HEK293 (cell line): ENCODE measurements at regions not wholly inside any gene's neighbourhood (a gene's known extent, or its start where the extent isn't known, plus 50 kb on each side); places are given as distances from the start of the nearest gene placed in this dataset.

Source experiments
- CTCF ChIA-PET: fragments of 350-600 bp; formaldehyde crosslinking; extraction: SDS; loops from one replicate; lab custom pipeline; 2021; ENCODE audit warnings: antibody characterized with exemption; lab: Yijun Ruan, JAX
- POLR2A ChIA-PET: fragments of 300-600 bp; formaldehyde crosslinking; extraction: SDS; loops from one replicate; lab custom pipeline; 2020; ENCODE audit warnings: antibody characterized with exemption, inconsistent platforms; lab: Yijun Ruan, JAX
- H3K27ac ChIP-seq: fragments of 200-500 bp; sonication (Bioruptor generic); 2 replicates; pipeline ENCODE4 v1.5.1; 2014; ENCODE audit warnings: low read depth, low read length, control low read depth, inconsistent platforms; ENCODE audit errors: extremely low read depth
- H3K36me3 ChIP-seq, 2 experiments: fragments of 200-500 bp in 1 of 2; sonication (Bioruptor generic) in 1 of 2; 1 replicate in 1 of 2; 2 replicates in 1 of 2; pipeline ENCODE4 v1.5.1; 2014 to 2017; ENCODE audit warnings: inconsistent platforms in 2 of 2, low read length in 2 of 2; ENCODE audit not compliant: control insufficient read depth in 2 of 2, insufficient read depth in 1 of 2
- H3K4me1 ChIP-seq: fragments of 200-500 bp; sonication (Bioruptor generic); 2 replicates; pipeline ENCODE4 v1.5.1; 2014; ENCODE audit warnings: mild to moderate bottlenecking, low read length, inconsistent platforms; ENCODE audit not compliant: control insufficient read depth, insufficient read depth
- H3K4me3 ChIP-seq: 2 replicates; pipeline ENCODE4 v1.5.1; 2011; ENCODE audit warnings: low read depth, mild to moderate bottlenecking, control low read depth, low read length, moderate library complexity
- H3K9me3 ChIP-seq: fragments of 200-500 bp; sonication (Bioruptor generic); 2 replicates; pipeline ENCODE4 v1.5.1; 2014; ENCODE audit warnings: low read depth, low read length, inconsistent platforms; ENCODE audit not compliant: control insufficient read depth, insufficient read depth
- KLF8 ChIP-seq: fragments of 450-650 bp; formaldehyde crosslinking; IDR thresholded peaks from 2 replicates; pipeline ENCODE4 v1.5.1; 2016; ENCODE audit warnings: missing biosample characterization, missing genetic modification characterization
- MEIS1 ChIP-seq: sonication (generic); formaldehyde crosslinking; IDR thresholded peaks from 2 replicates; pipeline ENCODE4 v1.8.1; 2022; ENCODE audit warnings: missing genetic modification reagents, mild to moderate bottlenecking, borderline replicate concordance
- SALL2 ChIP-seq: fragments of 450-650 bp; formaldehyde crosslinking; IDR thresholded peaks from 2 replicates; pipeline ENCODE4 v1.5.0; 2017; ENCODE audit warnings: missing biosample characterization, mild to moderate bottlenecking, missing genetic modification characterization, borderline replicate concordance
- YY2 ChIP-seq: fragments of 450-650 bp; formaldehyde crosslinking; IDR thresholded peaks from 2 replicates; pipeline ENCODE4 v1.5.1; 2016; ENCODE audit warnings: missing biosample characterization, missing genetic modification characterization
- ZFP41 ChIP-seq: fragments of 450-650 bp; formaldehyde crosslinking; IDR thresholded peaks from 2 replicates; pipeline ENCODE4 v1.5.1; 2016; ENCODE audit warnings: missing biosample characterization, missing genetic modification characterization, borderline replicate concordance
- ZNF138 ChIP-seq: fragments of 450-650 bp; formaldehyde crosslinking; IDR thresholded peaks from 2 replicates; pipeline ENCODE4 v1.5.1; 2016; ENCODE audit warnings: missing biosample characterization, missing genetic modification characterization, borderline replicate concordance
- ZNF157 ChIP-seq: fragments of 450-650 bp; formaldehyde crosslinking; IDR thresholded peaks from 2 replicates; pipeline ENCODE4 v1.5.1; 2016; ENCODE audit warnings: missing biosample characterization, missing genetic modification characterization
- ZNF175 ChIP-seq: fragments of 450-650 bp; formaldehyde crosslinking; IDR thresholded peaks from 2 replicates; pipeline ENCODE4 v1.5.1; 2016; ENCODE audit warnings: missing biosample characterization, missing genetic modification characterization
- ZNF248 ChIP-seq: fragments of 450-650 bp; formaldehyde crosslinking; IDR thresholded peaks from 2 replicates; pipeline ENCODE4 v1.5.1; 2017; ENCODE audit warnings: missing biosample characterization, missing genetic modification characterization
- ZNF280D ChIP-seq: fragments of 450-650 bp; formaldehyde crosslinking; IDR thresholded peaks from 2 replicates; pipeline ENCODE4 v1.5.1; 2016; ENCODE audit warnings: missing biosample characterization, missing genetic modification characterization
- ZNF449 ChIP-seq: fragments of 450-650 bp; formaldehyde crosslinking; IDR thresholded peaks from 2 replicates; pipeline ENCODE4 v1.5.1; 2017; ENCODE audit warnings: missing biosample characterization, mild to moderate bottlenecking, missing genetic modification characterization, moderate library complexity
- ZNF530 ChIP-seq: fragments of 450-650 bp; formaldehyde crosslinking; IDR thresholded peaks from 2 replicates; pipeline ENCODE4 v1.5.1; 2016; ENCODE audit warnings: low read depth, missing biosample characterization, missing genetic modification characterization
- ZNF624 ChIP-seq: fragments of 450-650 bp; formaldehyde crosslinking; IDR thresholded peaks from 2 replicates; pipeline ENCODE4 v1.5.1; 2017; ENCODE audit warnings: missing biosample characterization, missing genetic modification characterization
- ZNF639 ChIP-seq: fragments of 450-650 bp; formaldehyde crosslinking; IDR thresholded peaks from 2 replicates; pipeline ENCODE4 v1.5.1; 2016; ENCODE audit warnings: missing biosample characterization, missing genetic modification characterization
- ZNF654 ChIP-seq: fragments of 450-650 bp; formaldehyde crosslinking; IDR thresholded peaks from 2 replicates; pipeline ENCODE4 v1.5.1; 2016; ENCODE audit warnings: low read depth, missing biosample characterization, missing genetic modification characterization
- ZNF677 ChIP-seq: fragments of 450-650 bp; IDR thresholded peaks from 2 replicates; pipeline ENCODE4 v1.5.0; 2018; ENCODE audit warnings: missing biosample characterization, mild to moderate bottlenecking, missing genetic modification characterization, moderate library complexity
- ZNF76 ChIP-seq: fragments of 450-650 bp; formaldehyde crosslinking; IDR thresholded peaks from 2 replicates; pipeline ENCODE4; 2016; ENCODE audit warnings: low read depth, missing biosample characterization, missing genetic modification characterization, borderline replicate concordance
- ZNF777 ChIP-seq: fragments of 450-650 bp; formaldehyde crosslinking; IDR thresholded peaks from 2 replicates; pipeline ENCODE4 v1.5.1; 2017; ENCODE audit warnings: missing biosample characterization, missing genetic modification characterization, borderline replicate concordance
- ZNF792 ChIP-seq: fragments of 450-650 bp; formaldehyde crosslinking; IDR thresholded peaks from 2 replicates; pipeline ENCODE4 v1.5.1; 2016; ENCODE audit warnings: missing biosample characterization, missing genetic modification characterization
- ZSCAN30 ChIP-seq: fragments of 450-650 bp; IDR thresholded peaks from 2 replicates; pipeline ENCODE4 v1.5.1; 2018; ENCODE audit warnings: missing biosample characterization, mild to moderate bottlenecking, missing genetic modification characterization, moderate library complexity
- TF ChIP-seq, protein P1 (sequence below): fragments of 450-650 bp; formaldehyde crosslinking; IDR thresholded peaks from 2 replicates; pipeline ENCODE4 v1.5.1; 2016; ENCODE audit warnings: missing biosample characterization, missing genetic modification characterization, low read depth
- TF ChIP-seq, protein P2 (sequence below): fragments of 450-650 bp; formaldehyde crosslinking; IDR thresholded peaks from 2 replicates; pipeline ENCODE4 v1.5.1; 2017; ENCODE audit warnings: missing biosample characterization, missing genetic modification characterization
- TF ChIP-seq, protein P3 (sequence below): fragments of 450-650 bp; formaldehyde crosslinking; IDR thresholded peaks from 2 replicates; pipeline ENCODE4 v1.5.1; 2016; ENCODE audit warnings: missing biosample characterization, missing genetic modification characterization

DNA sequence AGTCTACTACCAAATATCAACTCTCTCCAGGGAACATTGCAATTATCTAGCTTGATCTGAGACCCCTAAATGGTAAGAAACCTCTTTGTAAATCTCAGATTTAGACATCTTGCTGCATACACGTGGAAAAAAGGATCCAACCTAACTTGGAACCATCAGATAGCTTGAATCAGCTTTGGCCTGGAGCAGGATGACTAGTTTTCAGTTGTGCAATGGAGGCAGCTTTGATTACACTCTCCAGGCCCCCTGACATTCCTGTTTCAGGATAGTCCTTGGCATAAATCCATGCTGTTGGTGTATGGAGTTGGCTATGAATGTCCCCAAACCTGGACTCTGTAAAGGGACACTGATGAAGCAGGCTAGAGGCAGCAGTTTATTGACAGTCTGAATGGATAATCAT lies 1061.9 kb upstream of the TENM3 start:
- H3K36me3 ChIP-seq = no peaks in the 10 kb centered on the region
- ChIA-PET POLR2A (no interaction called here), CTCF (no interaction called here)
- no peak overlapping the region for H3K27ac ChIP-seq
- H3K4me1 ChIP-seq = no peaks in the 10 kb centered on the region
- no peak overlapping the region for H3K4me3 ChIP-seq
- TF ChIP-seq, protein P1, sequence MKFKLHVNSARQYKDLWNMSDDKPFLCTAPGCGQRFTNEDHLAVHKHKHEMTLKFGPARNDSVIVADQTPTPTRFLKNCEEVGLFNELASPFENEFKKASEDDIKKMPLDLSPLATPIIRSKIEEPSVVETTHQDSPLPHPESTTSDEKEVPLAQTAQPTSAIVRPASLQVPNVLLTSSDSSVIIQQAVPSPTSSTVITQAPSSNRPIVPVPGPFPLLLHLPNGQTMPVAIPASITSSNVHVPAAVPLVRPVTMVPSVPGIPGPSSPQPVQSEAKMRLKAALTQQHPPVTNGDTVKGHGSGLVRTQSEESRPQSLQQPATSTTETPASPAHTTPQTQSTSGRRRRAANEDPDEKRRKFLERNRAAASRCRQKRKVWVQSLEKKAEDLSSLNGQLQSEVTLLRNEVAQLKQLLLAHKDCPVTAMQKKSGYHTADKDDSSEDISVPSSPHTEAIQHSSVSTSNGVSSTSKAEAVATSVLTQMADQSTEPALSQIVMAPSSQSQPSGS (tag by site-specific recombination) = no peak
- TF ChIP-seq ZNF639 (tag by site-specific recombination) (no peak), YY2 (no peak), SALL2 (no peak), ZNF449 (tag by site-specific recombination) (no peak), ZNF157 (no peak), ZNF777 (tag by site-specific recombination) (no peak), KLF8 (tag by site-specific recombination) (no peak), ZNF624 (tag by site-specific recombination) (no peak), ZFP41 (tag by site-specific recombination) (no peak), ZNF76 (tag by site-specific recombination) (no peak), MEIS1 (no peak), ZNF792 (tag by site-specific recombination) (no peak), ZNF654 (no peak)
- TF ChIP-seq, protein P2, sequence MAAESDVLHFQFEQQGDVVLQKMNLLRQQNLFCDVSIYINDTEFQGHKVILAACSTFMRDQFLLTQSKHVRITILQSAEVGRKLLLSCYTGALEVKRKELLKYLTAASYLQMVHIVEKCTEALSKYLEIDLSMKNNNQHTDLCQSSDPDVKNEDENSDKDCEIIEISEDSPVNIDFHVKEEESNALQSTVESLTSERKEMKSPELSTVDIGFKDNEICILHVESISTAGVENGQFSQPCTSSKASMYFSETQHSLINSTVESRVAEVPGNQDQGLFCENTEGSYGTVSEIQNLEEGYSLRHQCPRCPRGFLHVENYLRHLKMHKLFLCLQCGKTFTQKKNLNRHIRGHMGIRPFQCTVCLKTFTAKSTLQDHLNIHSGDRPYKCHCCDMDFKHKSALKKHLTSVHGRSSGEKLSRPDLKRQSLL = no peak
- H3K9me3 ChIP-seq = no peaks in the 10 kb centered on the region

DNA sequence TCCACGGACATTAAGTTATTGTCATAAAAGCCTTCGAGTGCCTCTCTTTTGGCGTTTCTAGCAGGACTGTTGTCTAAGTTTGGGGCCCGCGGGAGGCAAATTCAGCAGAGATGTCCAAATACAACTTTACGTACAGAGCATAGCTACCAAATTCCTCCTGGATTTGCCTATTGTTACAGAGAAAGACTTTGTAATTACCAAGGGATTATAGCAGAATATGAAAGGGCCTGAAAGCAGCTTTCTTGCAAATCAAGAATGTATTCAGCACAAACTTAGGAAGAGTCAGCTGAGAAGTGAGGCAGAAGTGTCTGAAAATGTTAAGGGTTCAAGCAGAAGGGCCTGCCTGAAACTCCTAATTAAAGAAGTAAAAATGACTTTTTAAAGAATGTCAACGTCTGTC lies 1053.5 kb upstream of the TENM3 start:
- H3K4me3 ChIP-seq = no peak overlapping the region
- no peaks in the 10 kb centered on the region for H3K4me1 ChIP-seq
- no peaks in the 10 kb centered on the region for H3K36me3 ChIP-seq
- POLR2A ChIA-PET = no interaction called here
- CTCF ChIA-PET = interaction anchor here (0.5 to 1.1 kb wide), 2 partner anchors 20 to 30 kb away, joined by 3 read pairs; no protein-coding TSS in a partner anchor
- no peak for TF ChIP-seq ZSCAN30
- no peak for TF ChIP-seq ZNF248
- no peak for TF ChIP-seq ZNF449 (tag by site-specific recombination)
- TF ChIP-seq ZNF677 (tag by site-specific recombination) = no peak
- TF ChIP-seq, protein P3, sequence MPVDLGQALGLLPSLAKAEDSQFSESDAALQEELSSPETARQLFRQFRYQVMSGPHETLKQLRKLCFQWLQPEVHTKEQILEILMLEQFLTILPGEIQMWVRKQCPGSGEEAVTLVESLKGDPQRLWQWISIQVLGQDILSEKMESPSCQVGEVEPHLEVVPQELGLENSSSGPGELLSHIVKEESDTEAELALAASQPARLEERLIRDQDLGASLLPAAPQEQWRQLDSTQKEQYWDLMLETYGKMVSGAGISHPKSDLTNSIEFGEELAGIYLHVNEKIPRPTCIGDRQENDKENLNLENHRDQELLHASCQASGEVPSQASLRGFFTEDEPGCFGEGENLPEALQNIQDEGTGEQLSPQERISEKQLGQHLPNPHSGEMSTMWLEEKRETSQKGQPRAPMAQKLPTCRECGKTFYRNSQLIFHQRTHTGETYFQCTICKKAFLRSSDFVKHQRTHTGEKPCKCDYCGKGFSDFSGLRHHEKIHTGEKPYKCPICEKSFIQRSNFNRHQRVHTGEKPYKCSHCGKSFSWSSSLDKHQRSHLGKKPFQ (tag by site-specific recombination) = no peak
- TF ChIP-seq ZNF280D (tag by site-specific recombination) = no peak
- no peak for TF ChIP-seq ZNF138 (tag by site-specific recombination)
- no peak for TF ChIP-seq ZNF175 (tag by site-specific recombination)
- no peak for TF ChIP-seq ZNF530 (tag by site-specific recombination)
- no peak overlapping the region for H3K27ac ChIP-seq
- no peaks in the 10 kb centered on the region for H3K9me3 ChIP-seq
